NCI-H2171 (cell line): ENCODE measurements at regions not wholly inside any gene's neighbourhood (a gene's known extent, or its start where the extent isn't known, plus 50 kb on each side); places are given as distances from the start of the nearest gene placed in this dataset.

ENCODE experiments used
- DNase-seq: peaks from one replicate; lab custom pipeline; 2025; lab: John Stamatoyannopoulos, UW

DNA sequence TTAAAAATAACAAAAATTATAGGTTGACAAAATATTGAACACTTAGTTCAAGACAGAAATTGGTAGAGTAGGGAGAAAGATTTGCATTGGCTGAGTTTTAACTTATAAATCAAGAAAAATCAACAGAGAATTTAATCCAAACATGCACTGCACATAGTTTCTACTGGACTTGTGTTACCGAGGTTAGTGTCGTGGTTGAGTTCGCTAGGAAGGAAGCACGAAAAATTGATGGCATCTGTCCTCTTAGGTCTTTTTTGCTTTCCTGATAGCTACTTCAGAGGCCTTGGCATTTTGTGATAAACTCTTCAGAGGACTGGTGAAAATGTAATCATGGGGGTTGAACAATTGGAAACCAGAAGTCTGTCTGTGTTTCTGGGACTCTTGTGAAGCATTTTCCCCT, 392.9 kb downstream of the NUAK1 start:
- DNase-seq = no peak

DNA sequence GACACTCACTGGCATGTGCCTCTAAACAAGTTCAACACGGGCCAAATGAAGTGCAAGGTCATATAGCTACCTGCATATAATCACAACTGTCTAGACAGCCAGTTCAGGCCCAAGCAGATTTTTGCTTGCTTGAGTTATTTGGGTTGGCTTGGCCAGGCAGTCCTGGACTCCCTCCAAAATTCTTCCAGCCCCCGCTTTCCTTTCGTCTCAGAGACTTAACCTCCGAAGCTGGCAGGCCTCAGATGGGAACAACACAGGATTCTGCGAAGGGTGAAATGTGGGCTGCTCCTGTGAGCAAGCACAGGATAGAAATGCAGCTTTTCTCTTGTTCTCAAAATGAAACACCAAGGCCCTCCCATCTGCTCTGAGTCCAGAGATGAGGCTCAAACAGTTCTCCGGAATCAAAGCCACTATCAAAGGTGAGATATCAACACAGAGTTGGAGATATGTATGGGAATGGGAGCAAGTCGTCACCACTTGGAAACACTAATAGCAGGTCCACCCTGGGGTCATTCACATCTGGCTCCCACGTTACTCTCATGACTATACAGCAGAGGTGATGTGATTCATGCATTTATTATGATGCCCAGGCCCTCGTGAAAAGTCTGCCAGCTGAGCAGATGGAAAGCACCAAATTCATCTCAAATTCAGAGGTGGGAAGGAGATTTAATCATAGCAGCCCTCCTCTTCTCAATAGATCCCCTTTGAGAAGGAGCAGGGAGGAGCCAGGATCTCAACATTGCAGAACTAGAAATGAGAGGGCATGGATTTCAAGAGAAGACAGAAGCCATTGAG, 389.8 kb downstream of the NUAK1 start:
- no peak for DNase-seq

DNA sequence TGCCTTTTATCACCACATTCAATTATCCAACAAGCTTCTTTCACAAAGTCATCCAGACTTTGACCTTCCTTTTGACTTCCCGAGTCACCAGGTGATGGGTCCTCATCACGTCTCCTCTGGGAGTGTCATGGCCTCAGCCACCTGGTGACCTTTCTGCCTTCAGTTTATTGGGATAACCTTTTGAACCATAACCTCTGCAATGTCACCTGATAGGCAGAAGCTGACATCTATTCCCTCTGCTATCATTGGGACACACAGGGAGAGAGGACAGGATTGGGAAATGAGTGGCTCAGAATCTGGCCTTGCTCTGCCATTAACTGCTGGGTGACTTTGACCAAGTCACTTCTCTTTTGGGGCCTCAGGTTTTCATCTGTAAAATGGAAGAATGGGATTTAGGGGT, 388.7 kb downstream of the NUAK1 start:
- no peak for DNase-seq

DNA sequence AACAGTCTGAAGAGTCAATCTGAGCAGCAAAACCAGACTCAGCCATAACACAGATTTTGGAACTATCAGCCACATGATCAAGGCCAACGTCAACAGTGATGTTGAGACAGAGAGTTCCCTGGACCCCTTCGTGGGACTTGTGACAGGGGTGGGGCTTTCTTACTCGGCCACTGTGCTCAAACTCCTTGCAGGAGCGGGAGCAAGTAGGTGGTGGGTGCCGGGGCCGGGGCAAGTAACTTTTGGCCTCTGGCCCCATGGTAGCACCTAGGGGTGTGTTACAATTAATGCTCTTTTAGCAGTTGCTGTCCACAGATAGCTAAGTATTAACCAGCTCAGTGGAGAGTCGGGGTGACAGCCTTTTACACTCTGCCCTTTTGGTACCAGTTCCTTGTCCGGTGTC, 384.4 kb downstream of the NUAK1 start:
- no peak for DNase-seq

DNA sequence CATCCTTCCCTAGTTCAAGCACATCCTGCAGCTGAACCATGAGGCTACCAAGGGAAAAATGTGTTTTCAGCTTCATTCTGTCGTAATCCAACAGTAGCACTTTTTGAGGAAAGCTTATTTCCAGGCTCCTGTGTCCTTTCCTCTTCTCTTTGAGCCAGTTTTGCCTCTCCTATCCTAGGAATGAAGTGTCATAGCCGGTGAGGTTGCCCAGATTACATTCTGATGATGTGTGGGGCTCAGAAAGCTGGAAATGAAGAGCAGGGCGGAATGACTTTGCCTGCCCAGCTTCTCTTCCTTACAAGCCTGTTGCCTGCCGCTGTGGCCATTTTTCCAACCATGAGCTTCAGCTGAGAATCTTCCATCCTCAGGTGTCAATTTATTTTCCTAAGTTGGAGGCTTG, 381.8 kb downstream of the NUAK1 start:
- DNase-seq = no peak

DNA sequence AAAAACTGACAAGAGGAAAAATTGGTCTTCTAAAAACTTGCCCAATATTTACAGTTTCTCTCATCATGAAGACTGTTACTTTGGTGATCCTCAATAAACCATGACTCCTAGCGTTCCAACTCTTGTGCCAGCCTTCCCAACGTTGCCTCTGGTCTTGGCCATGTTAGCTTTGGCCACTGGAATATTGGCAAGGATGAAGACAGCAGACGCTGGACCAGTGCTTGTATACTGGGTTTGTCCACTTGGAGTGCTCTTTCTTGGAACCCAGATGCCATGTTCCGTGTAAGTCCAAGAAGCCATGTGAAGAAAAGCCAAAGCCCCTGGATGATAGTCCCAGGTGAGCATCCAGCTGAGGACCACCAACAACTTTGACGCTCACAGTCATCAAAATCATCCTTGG, 379.6 kb downstream of the NUAK1 start:
- DNase-seq = no peak

DNA sequence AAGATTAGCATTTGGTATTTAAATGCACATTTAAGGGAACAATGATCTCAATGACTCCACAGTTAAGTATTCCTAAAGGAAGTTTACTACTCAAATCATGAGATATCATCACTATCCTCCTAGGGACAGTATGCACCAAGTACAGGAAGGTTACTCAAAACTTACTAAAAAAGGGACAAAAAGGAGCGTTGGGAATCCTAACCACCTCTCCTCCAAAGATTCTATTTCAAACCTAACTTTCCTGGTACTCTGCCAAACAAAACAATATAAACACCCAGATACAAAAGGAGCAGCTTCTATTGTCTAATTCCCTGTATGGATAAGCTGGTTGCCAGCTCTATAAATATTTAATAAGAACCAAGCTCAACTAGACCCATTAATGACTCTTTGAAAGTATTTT, 377.7 kb downstream of the NUAK1 start:
- no peak for DNase-seq

DNA sequence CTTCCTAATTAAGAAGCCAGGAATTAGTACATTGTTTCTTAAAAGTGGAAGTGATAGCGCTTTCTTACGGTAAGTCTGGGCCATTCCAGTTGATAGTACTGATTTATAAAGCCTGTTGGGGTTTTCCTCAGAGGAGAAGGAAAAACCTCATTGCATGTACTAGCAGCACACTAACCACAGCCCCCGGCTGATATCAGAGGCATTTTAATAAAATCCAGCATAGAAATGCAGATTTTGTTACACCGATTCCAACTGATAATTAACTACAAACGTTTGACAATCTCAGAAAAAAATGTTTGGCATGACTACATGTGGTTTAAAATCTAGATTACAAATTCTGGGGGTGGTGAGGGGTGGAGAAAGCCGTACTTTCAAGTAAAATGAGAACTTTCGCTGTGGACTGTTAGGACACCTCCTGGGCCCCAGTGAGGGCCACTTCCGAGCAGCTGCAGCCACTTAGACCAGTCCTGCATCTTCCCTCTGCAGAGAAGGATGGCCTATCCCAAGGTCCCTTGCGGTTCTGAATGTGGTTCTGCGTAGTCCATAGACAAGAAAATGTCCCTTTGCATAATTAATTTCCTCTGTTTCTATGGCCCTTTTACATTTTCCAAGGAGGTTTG, 374.4 kb downstream of the NUAK1 start:
- DNase-seq = no peak

DNA sequence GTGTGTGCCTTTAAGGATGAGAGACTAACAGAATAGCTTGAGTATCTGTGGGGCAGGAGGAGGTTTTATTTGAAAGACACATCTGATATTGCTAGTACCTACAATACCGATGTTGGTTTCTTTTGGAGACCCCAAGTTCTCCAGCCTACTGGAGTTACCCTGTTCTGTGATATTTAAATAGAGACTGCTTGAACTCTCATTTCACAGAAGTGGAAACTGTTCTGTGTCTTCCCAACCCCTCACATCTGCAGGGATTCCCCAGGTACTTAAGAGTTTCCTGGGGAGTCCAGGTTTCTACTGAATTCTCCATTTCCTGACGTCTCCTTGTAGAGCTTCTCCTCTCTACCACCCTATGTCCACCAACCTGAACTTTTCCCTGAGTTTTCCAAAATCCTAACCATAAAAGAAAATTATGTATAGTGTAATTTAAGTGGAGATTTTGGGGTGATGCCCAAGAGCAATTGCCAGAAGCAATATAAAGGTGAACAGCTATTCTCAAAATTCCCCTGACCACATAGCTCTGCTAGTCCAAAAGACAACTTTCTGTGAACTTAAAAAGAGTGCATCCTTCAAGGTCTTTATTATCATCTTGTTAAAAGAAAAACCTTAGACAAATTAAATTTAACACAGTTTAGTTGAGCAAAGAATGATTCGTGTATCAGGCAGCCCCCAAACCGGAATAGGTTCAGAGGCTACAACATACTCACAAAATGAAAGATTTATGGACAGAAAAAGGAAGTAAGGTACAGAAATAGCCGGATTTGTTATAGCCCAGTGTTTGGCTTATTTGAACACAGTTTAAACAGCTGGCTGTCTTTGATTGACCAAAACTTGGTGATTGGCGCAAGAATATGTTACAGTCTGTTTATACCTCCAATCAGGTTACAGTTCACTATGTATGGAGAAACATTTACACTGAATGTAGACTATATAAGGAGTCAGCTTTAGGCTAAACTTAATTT, 373.4 kb downstream of the NUAK1 start:
- DNase-seq = no peak

DNA sequence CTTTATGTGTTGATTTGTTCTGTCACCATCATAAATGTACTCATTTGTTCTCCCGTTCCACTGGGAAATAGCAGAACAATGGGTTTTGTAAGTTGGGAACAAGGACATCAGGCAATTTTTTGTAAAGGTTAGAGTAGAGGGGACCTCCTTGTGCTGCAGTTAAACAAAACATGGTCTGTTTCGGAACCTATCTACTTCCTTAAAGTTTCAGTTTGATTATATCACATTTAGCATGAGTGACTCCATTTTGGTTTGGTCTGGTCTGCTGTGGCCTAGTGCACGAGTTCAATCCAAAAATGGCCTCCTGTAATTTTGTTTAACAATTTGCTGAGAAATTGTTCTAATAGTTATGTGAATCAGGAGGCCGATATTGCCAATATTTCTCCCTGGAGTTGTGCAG, 372.7 kb downstream of the NUAK1 start:
- DNase-seq = no peak

DNA sequence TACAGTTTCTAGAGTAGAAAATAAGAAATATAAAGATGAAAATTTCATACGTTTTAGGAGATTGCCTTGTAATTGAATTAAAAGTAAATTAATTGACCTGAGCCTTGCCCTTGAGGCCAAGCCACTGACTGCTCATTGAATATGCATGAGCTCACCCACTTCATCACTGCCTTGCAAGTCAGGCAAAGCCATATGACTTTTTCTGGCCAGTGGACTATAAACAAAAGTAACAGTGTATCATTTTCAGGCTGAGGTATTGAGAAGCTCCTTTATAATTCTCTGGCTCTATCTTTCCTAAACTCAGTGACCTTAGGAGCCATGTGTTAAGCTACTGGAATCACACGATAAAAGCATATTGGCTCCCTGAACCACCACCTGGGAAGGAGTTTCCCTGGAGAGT, 369.3 kb downstream of the NUAK1 start:
- DNase-seq = no peak

DNA sequence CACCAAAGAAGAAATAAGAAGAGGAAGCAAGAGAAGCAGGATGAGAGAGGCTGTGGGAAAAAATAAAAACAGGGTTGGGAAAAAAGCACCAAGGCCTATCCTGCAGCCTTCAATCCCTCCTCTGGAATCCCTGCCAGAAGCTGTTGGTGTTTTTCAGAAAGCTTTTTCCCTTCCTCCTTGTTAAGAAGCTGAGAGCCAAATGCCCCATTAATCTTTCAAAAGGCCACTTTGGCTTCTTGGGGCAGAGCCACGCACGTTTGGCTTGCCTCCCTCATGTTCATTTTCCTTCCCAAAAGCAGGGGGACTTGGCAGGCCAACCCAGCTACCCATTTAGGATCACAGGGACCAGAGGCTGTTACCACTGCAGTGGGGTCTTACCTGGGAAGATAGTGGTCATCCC, 365.3 kb downstream of the NUAK1 start:
- DNase-seq = no peak

DNA sequence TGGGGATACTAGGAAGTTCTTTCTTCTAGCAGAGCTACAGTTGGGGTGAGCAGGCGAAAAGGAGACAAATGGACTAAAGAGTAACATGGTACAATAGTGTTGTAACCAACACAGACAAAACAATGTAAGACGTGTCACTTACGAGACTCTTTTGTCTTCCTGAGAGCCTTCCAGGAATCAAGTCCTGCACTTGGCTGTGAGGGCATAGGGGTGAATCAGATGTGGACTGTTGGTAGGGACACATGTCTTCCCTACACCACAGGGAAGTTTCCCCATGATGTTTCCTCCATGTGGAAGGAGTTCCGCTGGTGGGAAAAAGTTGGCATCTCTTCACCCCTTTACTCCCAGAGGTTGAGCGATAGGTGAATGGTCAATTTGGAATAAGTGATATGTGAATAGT, 364.7 kb downstream of the NUAK1 start:
- no peak for DNase-seq

DNA sequence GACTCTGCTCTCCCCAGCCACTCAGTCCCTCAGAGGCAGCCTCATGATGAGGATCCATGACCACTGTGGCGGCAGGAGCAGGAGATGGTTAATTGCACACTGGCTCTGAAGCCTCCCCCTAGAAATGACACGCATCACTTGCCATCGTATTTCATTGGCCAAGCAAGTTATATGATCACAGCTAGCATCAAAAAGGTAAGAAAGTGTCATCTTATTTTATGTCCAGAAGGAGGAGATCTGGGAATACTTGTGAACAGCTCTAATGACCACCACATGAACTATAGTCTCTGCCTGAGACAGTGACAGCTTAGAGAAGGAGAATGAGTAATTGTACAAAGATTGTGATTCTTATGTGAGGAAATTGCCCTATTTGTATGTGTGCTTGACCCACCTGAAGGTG, 363.4 kb downstream of the NUAK1 start:
- DNase-seq = no peak

DNA sequence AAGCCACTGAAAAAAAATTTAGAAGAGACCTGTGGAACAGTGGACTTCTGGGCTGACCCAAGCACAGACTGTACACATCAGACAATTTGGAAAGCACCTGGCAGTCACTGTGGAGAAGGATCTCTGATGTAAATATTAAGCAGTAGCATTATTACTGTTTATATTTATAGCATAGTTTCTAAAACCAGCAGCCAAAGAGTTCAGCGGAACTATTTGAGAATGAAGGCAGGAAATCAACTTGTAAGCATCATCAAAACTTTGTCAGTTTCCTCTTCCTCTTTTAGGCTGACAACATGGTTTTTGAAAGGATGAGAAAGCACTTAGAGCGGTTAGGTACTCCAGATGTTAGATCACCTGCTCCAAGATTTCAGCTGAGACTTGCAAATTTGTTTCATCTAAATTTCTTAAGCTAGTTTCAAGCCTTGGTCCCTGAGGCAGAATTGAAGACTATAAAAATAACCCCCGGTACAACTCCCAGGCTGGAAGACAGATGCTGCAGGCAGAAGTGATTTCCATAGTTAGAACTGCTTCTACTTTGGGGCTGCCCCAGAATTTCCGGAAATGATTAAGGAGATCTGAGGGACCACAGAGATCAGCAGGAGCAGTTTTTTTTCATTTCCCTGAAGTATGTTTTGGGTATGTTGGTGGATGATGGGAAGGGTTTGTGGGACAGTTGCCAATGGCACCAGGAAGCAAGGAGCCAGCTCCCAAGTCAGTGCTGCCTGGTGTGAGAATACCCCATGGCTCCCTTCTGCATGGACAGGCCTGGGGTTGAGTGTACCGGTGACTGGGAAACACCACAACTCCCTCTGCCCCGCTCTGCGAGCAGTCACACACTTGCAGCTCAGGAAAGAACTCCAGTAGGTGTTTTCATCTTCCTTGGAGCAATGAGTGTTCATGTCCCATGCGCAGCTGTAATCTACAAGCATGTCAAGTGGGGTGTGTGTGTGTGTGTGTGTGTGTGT, 354.5 kb downstream of the NUAK1 start:
- no peak for DNase-seq

DNA sequence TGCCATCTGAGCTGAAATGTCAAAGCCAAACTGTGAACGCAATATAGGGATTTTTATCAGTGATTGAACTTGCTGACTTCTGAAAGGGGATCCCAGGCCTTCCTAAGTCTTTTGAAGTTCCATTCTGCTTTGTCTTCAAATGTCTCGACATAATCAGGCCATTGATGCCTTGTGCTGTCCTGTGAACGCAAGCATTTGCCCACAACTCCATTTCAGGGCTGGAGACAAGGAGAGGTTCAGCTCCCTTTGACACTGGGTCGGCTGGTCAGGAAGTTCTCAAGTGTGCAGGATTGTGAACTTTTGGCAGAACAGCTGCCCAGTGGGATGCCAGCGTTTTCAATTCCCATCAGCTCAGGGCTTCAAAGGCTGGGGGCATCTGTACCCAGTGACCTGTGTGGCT, 345.3 kb downstream of the NUAK1 start:
- no peak for DNase-seq

DNA sequence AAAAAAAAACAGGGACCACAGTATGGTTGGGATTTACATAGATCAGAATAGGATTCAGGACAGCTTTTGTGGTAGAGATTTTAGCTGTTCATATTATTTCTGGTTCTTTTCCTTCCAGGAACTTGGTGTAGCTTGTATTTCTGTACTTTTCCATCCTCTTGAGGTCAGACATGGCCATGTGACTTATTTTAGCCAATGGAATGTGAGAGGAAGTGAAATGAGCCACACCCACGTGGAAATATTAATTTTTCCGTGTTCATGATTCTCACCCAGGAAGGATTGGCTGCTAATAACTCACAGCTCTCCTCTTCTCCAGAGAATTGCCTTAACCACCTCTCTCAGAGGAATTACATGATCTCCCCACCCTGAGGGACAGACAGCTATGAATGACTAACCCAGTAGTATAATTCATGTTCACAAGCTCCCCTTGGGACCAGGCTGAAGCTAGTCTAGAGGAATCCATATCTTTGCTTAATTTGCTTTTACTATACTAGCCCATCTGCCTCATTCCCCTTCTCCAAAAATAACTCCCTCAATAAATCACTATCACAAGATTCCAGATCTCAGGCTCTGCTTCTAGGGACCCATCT, 340.4 kb downstream of the NUAK1 start:
- DNase-seq = no peak

DNA sequence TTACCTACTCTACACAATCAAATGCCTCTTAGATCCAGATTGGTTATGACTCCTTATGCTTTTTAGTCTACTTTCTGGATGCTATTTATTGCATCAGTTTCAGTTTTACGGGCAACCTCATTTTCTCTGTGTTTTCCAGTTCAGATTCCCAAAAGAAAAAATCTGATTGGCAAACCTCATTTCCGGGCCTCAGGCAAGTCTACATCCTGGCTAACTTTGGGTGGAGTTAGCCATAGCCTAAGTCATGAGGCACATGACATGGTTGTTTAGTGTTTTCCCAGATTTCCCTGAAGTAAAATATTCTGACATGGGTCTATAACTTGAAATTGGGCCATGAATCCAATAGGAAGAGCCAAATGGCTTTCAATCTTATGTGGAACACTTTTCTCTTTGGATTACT, 339.7 kb downstream of the NUAK1 start:
- DNase-seq = no peak

DNA sequence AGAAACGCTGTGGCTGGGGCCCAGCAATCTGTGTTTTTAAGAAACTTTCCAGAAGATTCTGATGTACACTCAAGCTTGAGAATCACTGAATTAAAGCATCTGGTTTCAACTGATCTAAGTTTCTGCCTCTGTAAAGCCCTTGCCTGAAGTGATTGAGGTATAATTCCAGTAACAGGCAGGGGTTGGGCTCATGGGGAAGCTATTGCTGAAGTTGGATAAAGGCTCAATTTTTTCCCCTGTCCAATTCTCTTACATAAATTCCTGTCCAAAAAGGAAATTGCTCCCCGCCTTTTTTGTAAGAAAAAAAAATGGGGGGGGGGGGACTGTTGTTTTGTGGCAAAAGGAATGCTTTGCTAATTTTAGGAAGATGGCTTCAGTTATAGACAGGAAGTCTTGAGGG, 337.4 kb downstream of the NUAK1 start:
- DNase-seq = no peak

DNA sequence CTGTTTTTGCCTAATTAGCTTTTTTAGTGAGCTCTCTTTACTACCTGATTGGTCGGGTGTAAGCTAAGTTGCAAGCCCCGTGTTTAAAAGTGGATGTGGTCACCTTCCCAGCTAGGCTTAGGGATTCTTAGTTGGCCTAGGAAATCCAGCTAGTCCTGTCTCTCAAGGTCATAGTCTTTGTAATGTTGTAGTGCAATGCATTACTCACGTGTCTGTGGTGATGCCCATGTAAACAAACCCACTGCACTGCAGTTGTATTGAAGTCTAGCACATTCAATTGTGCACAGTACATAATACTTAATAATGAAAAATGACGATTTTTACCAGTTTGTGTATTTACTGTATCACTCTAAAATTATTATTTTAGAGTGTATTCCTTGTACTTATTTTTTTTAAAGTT, 335.5 kb downstream of the NUAK1 start:
- no peak for DNase-seq

DNA sequence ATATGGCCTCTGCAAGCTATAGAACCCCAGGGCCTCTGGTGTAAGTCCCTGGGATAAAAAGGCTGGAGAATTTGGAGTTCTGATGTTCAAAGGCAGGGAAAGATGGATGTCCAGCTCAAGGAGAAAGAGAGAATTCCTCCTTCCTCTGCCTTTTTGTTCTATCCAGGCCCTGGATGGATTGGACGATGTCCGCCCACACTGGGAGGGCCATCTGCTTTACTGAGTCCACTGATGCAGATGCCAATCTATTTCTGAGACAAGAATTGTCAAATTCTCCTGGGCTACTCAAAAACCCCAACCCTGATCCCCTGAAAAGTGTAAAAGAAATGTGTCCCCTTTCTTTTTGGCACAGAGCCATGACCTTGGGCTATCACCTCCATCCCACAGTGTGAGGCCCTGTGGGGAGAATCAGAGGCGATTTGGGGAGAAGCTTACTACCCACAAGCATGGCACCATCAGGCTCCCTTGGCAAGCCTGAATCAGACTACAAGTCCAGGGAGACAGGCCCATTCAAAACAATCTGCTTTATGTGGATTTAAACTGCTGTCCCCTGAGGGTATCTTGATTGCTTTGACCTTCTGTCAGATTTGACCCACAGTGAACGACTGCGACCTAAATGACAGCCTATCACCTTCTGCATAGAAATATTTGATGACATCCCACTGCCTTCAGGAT, 334.0 kb downstream of the NUAK1 start:
- no peak for DNase-seq
